SK-N-SH treated with all-trans-retinoic acid at 6 μM for 48 hours (cell line): ENCODE measurements at regions not wholly inside any gene's neighbourhood (a gene's known extent, or its start where the extent isn't known, plus 50 kb on each side); places are given as distances from the start of the nearest gene placed in this dataset.

Experiments used
- ATAC-seq: fragments of 200-7000 bp; cut with Tn5 transposase; 3 replicates; pipeline ENCODE4 v1.9.1; 2020; ENCODE audit warnings: mild to moderate bottlenecking, moderate library complexity
- ARNTL ChIP-seq: fragments of 450-650 bp; formaldehyde crosslinking; IDR thresholded peaks from 2 replicates; pipeline ENCODE4 v1.5.0; 2020; ENCODE audit warnings: low read depth, mild to moderate bottlenecking, moderate library complexity, borderline replicate concordance
- BACH2 ChIP-seq: fragments of 250-450 bp; sonication (Bioruptor Pico); IDR thresholded peaks from 2 replicates; pipeline ENCODE4 v1.9.0; 2021; ENCODE audit warnings: mild to moderate bottlenecking, borderline replicate concordance
- CREB5 ChIP-seq: fragments of 250-450 bp; sonication (Bioruptor Pico); IDR thresholded peaks from 2 replicates; pipeline ENCODE4 v1.5.1; 2020; ENCODE audit warnings: low read depth, mild to moderate bottlenecking, moderate library complexity
- CSDC2 ChIP-seq: fragments of 250-450 bp; sonication (Bioruptor Pico); IDR thresholded peaks from 2 replicates; pipeline ENCODE4 v1.5.0; 2020; ENCODE audit warnings: mild to moderate bottlenecking, moderate library complexity
- CSRNP3 ChIP-seq: fragments of 250-450 bp; sonication (Bioruptor Pico); IDR thresholded peaks from 2 replicates; pipeline ENCODE4 v1.5.1; 2021; ENCODE audit warnings: mild to moderate bottlenecking, moderate library complexity
- ESRRG ChIP-seq: fragments of 250-450 bp; sonication (Bioruptor Pico); IDR thresholded peaks from 2 replicates; pipeline ENCODE4 v1.6.1; 2021; ENCODE audit warnings: mild to moderate bottlenecking
- GLIS3 ChIP-seq: fragments of 250-450 bp; sonication (Bioruptor Pico); IDR thresholded peaks from 2 replicates; pipeline ENCODE4 v1.5.0; 2020; ENCODE audit warnings: mild to moderate bottlenecking, moderate library complexity
- ISL1 ChIP-seq: fragments of 250-450 bp; sonication (Bioruptor Pico); IDR thresholded peaks from 2 replicates; pipeline ENCODE4 v2.1.2; 2022; ENCODE audit warnings: mild to moderate bottlenecking, moderate library complexity
- OSR1 ChIP-seq: fragments of 250-450 bp; sonication (Bioruptor Pico); IDR thresholded peaks from 2 replicates; pipeline ENCODE4 v1.8.0; 2022; ENCODE audit warnings: moderate library complexity, mild to moderate bottlenecking, inconsistent platforms
- PATZ1 ChIP-seq: fragments of 250-450 bp; sonication (Bioruptor Pico); IDR thresholded peaks from 2 replicates; pipeline ENCODE4 v1.8.0; 2020; ENCODE audit warnings: mild to moderate bottlenecking, moderate library complexity, borderline replicate concordance
- POU6F1 ChIP-seq: fragments of 250-450 bp; sonication (Bioruptor Pico); IDR thresholded peaks from 2 replicates; pipeline ENCODE4 v1.8.0; 2021; ENCODE audit warnings: low read depth, mild to moderate bottlenecking, moderate library complexity, borderline replicate concordance
- PPARA ChIP-seq: fragments of 250-450 bp; sonication (Bioruptor Pico); IDR thresholded peaks from 2 replicates; pipeline ENCODE4 v1.5.0; 2020; ENCODE audit warnings: mild to moderate bottlenecking, borderline replicate concordance
- SNAI2 ChIP-seq: fragments of 250-450 bp; sonication (Bioruptor Pico); IDR thresholded peaks from 2 replicates; pipeline ENCODE4 v1.5.0; 2020; ENCODE audit warnings: mild to moderate bottlenecking, moderate library complexity
- TOX ChIP-seq: fragments of 250-450 bp; sonication (Bioruptor Pico); IDR thresholded peaks from 2 replicates; pipeline ENCODE4 v1.8.0; 2021; ENCODE audit warnings: mild to moderate bottlenecking, moderate library complexity, borderline replicate concordance
- TSHZ2 ChIP-seq: fragments of 250-450 bp; sonication (Bioruptor Pico); IDR thresholded peaks from 2 replicates; pipeline ENCODE4 v1.5.0; 2020; ENCODE audit warnings: mild to moderate bottlenecking, moderate library complexity
- ZC3H10 ChIP-seq: fragments of 250-450 bp; sonication (Bioruptor Pico); IDR thresholded peaks from 2 replicates; pipeline ENCODE4 v1.5.1; 2021; ENCODE audit warnings: mild to moderate bottlenecking, moderate library complexity
- ZFP30 ChIP-seq: fragments of 450-650 bp; formaldehyde crosslinking; IDR thresholded peaks from 2 replicates; pipeline ENCODE4 v1.5.0; 2022; ENCODE audit warnings: mild to moderate bottlenecking, moderate library complexity
- ZNF565 ChIP-seq: fragments of 450-650 bp; formaldehyde crosslinking; conservative IDR thresholded peaks from 2 replicates; pipeline ENCODE4 v1.5.0; 2020; ENCODE audit warnings: low read depth, mild to moderate bottlenecking, moderate library complexity
- ZNF70 ChIP-seq: fragments of 450-650 bp; formaldehyde crosslinking; IDR thresholded peaks from 2 replicates; pipeline ENCODE4 v1.5.0; 2020; ENCODE audit warnings: mild to moderate bottlenecking, moderate library complexity
- ZNF8 ChIP-seq: fragments of 450-650 bp; formaldehyde crosslinking; IDR thresholded peaks from 2 replicates; pipeline ENCODE4 v1.5.0; 2020; ENCODE audit warnings: mild to moderate bottlenecking, moderate library complexity

- ATAC-seq = no peak
- TF ChIP-seq GLIS3 (CRISPR knock-in tag) = no peak
- no peak for TF ChIP-seq CREB5 (CRISPR knock-in tag)
- no peak for TF ChIP-seq POU6F1
- TF ChIP-seq ZNF8 (CRISPR knock-in tag) = no peak
- no peak for TF ChIP-seq SNAI2
- no peak for TF ChIP-seq ARNTL
- no peak for TF ChIP-seq TOX
- no peak for TF ChIP-seq TSHZ2 (CRISPR knock-in tag)
- TF ChIP-seq CSRNP3 (CRISPR knock-in tag) = no peak
- no peak for TF ChIP-seq ESRRG
- no peak for TF ChIP-seq BACH2 (CRISPR knock-in tag)
- no peak for TF ChIP-seq ZNF70 (CRISPR knock-in tag)
These were observed 162.1 kb downstream of the RAB11FIP2 start for GRCh38 chr10:117884592-117884991.

- ATAC-seq = no peak
- TF ChIP-seq BACH2 (CRISPR knock-in tag) = no peak
- no peak for TF ChIP-seq ZNF565 (CRISPR knock-in tag)
- no peak for TF ChIP-seq PPARA (CRISPR knock-in tag)
- TF ChIP-seq POU6F1 = no peak
- TF ChIP-seq OSR1 (CRISPR knock-in tag) = no peak
- no peak for TF ChIP-seq ZFP30 (CRISPR knock-in tag)
- TF ChIP-seq ISL1 (CRISPR knock-in tag) = no peak
- TF ChIP-seq CREB5 (CRISPR knock-in tag) = no peak
- no peak for TF ChIP-seq PATZ1 (CRISPR knock-in tag)
- no peak for TF ChIP-seq CSDC2 (CRISPR knock-in tag)
- no peak for TF ChIP-seq ZC3H10 (CRISPR knock-in tag)
- TF ChIP-seq ESRRG = no peak
- TF ChIP-seq TSHZ2 (CRISPR knock-in tag) = no peak
- TF ChIP-seq GLIS3 (CRISPR knock-in tag) = no peak
These were observed 161.4 kb downstream of the RAB11FIP2 start for GRCh38 chr10:117885206-117885829.
